ENCODE measurements at regions not wholly inside any gene's neighbourhood (a gene's known extent, or its start where the extent isn't known, plus 50 kb on each side); places are given as distances from the start of the nearest gene placed in this dataset.

DNA sequence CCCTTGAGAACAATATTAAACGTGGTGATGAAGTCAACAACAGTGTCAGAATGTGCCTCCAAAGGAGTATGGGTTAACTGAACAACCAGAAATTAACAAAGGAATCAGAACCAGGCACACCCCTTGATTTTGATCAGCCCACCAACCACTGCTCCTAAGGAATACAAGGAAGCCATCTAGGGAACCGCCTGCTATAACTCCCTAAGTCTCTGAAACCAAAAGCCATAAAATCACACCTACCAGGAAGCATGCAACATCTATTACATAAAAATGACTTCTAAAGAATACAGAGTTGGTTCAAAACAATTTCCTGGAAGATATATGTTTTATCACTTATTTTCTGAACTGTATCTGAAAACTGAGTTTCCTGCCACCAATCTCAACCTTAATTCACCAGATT lies 360.0 kb downstream of the EPHA4 start:
- TF ChIP-seq, protein P1, sequence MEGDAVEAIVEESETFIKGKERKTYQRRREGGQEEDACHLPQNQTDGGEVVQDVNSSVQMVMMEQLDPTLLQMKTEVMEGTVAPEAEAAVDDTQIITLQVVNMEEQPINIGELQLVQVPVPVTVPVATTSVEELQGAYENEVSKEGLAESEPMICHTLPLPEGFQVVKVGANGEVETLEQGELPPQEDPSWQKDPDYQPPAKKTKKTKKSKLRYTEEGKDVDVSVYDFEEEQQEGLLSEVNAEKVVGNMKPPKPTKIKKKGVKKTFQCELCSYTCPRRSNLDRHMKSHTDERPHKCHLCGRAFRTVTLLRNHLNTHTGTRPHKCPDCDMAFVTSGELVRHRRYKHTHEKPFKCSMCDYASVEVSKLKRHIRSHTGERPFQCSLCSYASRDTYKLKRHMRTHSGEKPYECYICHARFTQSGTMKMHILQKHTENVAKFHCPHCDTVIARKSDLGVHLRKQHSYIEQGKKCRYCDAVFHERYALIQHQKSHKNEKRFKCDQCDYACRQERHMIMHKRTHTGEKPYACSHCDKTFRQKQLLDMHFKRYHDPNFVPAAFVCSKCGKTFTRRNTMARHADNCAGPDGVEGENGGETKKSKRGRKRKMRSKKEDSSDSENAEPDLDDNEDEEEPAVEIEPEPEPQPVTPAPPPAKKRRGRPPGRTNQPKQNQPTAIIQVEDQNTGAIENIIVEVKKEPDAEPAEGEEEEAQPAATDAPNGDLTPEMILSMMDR (IDR thresholded peaks at IDR 0.05; ENCODE audit: low read length) = no peak
- TF ChIP-seq EZH2 (IDR thresholded peaks at IDR 0.05; ENCODE audit: borderline replicate concordance, low read length) = no peak

All from OCI-LY1 (cell line).